Prostate gland (tissue), 2 donors: ENCODE measurements at regions not wholly inside any gene's neighbourhood (a gene's known extent, or its start where the extent isn't known, plus 50 kb on each side); places are given as distances from the start of the nearest gene placed in this dataset.

Experiments
- DNase-seq: peaks from one replicate; pipeline ENCODE4 v3.0.0-alpha.2; 2019; ENCODE audit warnings: low spot score
- H3K27ac ChIP-seq, 2 donors: fragments of 200-600 bp; sonication (generic); 2 replicates each; pipeline ENCODE4 v1.5.1; 2017 to 2019
- H3K27me3 ChIP-seq: fragments of 200-600 bp; sonication (generic); replicated peaks from 2 replicates; pipeline ENCODE4 v1.5.1; 2019; ENCODE audit not compliant: insufficient read depth
- H3K36me3 ChIP-seq, 2 donors: fragments of 200-600 bp; sonication (generic); 1 replicate in 1 of 2; 2 replicates in 1 of 2; pipeline versions ENCODE4 v1.5.1 to v1.8.1; 2017 to 2019
- H3K4me1 ChIP-seq: fragments of 200-600 bp; sonication (generic); replicated peaks from 2 replicates; pipeline ENCODE4 v1.5.1; 2019
- H3K4me3 ChIP-seq, 2 donors: fragments of 200-600 bp; sonication (generic); 2 replicates each; pipeline ENCODE4 v1.5.1; 2017 to 2019
- H3K9me3 ChIP-seq: fragments of 200-600 bp; sonication (generic); 2 replicates; pipeline ENCODE4 v1.5.1; 2017
- CTCF ChIP-seq, 4 experiments: fragments of 200-600 bp in 2 of 4; fragments of 450-650 bp in 2 of 4; sonication (generic) in 2 of 4; IDR thresholded peaks; 1 replicate in 3 of 4; 2 replicates in 1 of 4; pipeline ENCODE4 v1.5.1; 2016 to 2019; ENCODE audit warnings: antibody characterized with exemption in 4 of 4, mild to moderate bottlenecking in 2 of 4, moderate library complexity in 2 of 4
- POLR2A ChIP-seq: fragments of 450-650 bp; IDR thresholded peaks from one replicate; pipeline ENCODE4 v1.6.1; 2016; ENCODE audit warnings: antibody characterized with exemption, mild to moderate bottlenecking
- POLR2AphosphoS5 ChIP-seq: sonication (generic); formaldehyde crosslinking; IDR thresholded peaks from one replicate; pipeline ENCODE4 v1.6.1; 2017; ENCODE audit warnings: antibody characterized with exemption
- WGBS: methylation state at CpG from one replicate; pipeline ENCODE4 v1.1.5; 2018; 5-methylcytosine and 5-hydroxymethylcytosine counted together
- intact Hi-C: fragments of 100-400 bp; cut with DNase I; formaldehyde crosslinking; loops from one replicate; pipeline ENCODE4 v1.14.2; 2022

- DNase-seq, result no peak
Observed at GRCh38 chr11:90845799-90846198, 623.0 kb upstream of the CHORDC1 start.

GRCh38 chr11:90845126-90845525, 622.3 kb upstream of the CHORDC1 start:
- no peak for DNase-seq
- intact Hi-C loops, result no loop called here
- TF ChIP-seq POLR2AphosphoS5 (no peak), CTCF (IDR thresholded peaks at IDR 0.05) (no peak), POLR2A (no peak)
- Histone ChIP-seq H3K27ac (no peak overlapping the region), H3K4me1 (no peaks in the 10 kb centered on the region), H3K36me3 (no peaks in the 10 kb centered on the region), H3K4me3 (no peak overlapping the region), H3K9me3 (no peaks in the 10 kb centered on the region), H3K27me3 (no peaks in the 10 kb centered on the region)
- 61% methylated on average over 1 of the region's 1 CpG for WGBS

More at GRCh38 chr11:90845799-90846198, 623.0 kb upstream of the CHORDC1 start:
- no peak for TF ChIP-seq POLR2A
- TF ChIP-seq POLR2AphosphoS5, result no peak
- no peak for TF ChIP-seq CTCF (IDR thresholded peaks at IDR 0.05)
- intact Hi-C loops, result no loop called here
- H3K4me3 ChIP-seq, result no peak overlapping the region
- H3K27me3 ChIP-seq, result no peaks in the 10 kb centered on the region
- 61% methylated on average over 2 of the region's 2 CpGs for WGBS
- no peaks in the 10 kb centered on the region for H3K9me3 ChIP-seq
- H3K4me1 ChIP-seq, result no peaks in the 10 kb centered on the region
- no peaks in the 10 kb centered on the region for H3K36me3 ChIP-seq
- no peak overlapping the region for H3K27ac ChIP-seq

- TF ChIP-seq CTCF (IDR thresholded peaks at IDR 0.05), result no peak
- no peak for TF ChIP-seq POLR2A
- no peak for TF ChIP-seq POLR2AphosphoS5
- Histone ChIP-seq H3K36me3 (no peaks in the 10 kb centered on the region), H3K9me3 (no peaks in the 10 kb centered on the region), H3K4me3 (no peak overlapping the region), H3K4me1 (no peaks in the 10 kb centered on the region), H3K27ac (no peak overlapping the region), H3K27me3 (no peaks in the 10 kb centered on the region)
- intact Hi-C loops, result no loop called here
- no peak for DNase-seq
- WGBS, result 92% methylated on average over 3 of the region's 3 CpGs
Observed at GRCh38 chr11:90844041-90844440, 621.2 kb upstream of the CHORDC1 start.

GRCh38 chr11:90842681-90843080, 619.8 kb upstream of the CHORDC1 start:
- intact Hi-C loops, result no loop called here
- Histone ChIP-seq H3K27me3 (no peaks in the 10 kb centered on the region), H3K36me3 (no peaks in the 10 kb centered on the region), H3K4me3 (no peak overlapping the region), H3K9me3 (no peaks in the 10 kb centered on the region), H3K4me1 (no peaks in the 10 kb centered on the region), H3K27ac (no peak overlapping the region)
- DNase-seq, result no peak
- TF ChIP-seq CTCF (IDR thresholded peaks at IDR 0.05) (no peak), POLR2A (no peak), POLR2AphosphoS5 (no peak)

GRCh38 chr11:90840071-90840470, 617.2 kb upstream of the CHORDC1 start:
- 86% methylated on average over 2 of the region's 2 CpGs for WGBS
- H3K36me3 ChIP-seq, result no peaks in the 10 kb centered on the region
- H3K4me3 ChIP-seq, result no peak overlapping the region
- H3K9me3 ChIP-seq, result no peaks in the 10 kb centered on the region
- no peaks in the 10 kb centered on the region for H3K27me3 ChIP-seq
- no peak overlapping the region for H3K27ac ChIP-seq
- intact Hi-C loops, result no loop called here
- TF ChIP-seq POLR2AphosphoS5 (no peak), POLR2A (no peak), CTCF (IDR thresholded peaks at IDR 0.05) (no peak)
- no peaks in the 10 kb centered on the region for H3K4me1 ChIP-seq
- DNase-seq, result no peak
